B cell (primary cell): ENCODE measurements at regions not wholly inside any gene's neighbourhood (a gene's known extent, or its start where the extent isn't known, plus 50 kb on each side); places are given as distances from the start of the nearest gene placed in this dataset.

Experiments used
- ATAC-seq: fragments of 200-7000 bp; cut with Tn5 transposase; one replicate; pipeline ENCODE4 v1.10.0; 2021; ENCODE audit warnings: low read depth, mild to moderate bottlenecking, moderate number of reproducible peaks, moderate library complexity
- CTCF ChIA-PET: fragments of 350-600 bp; sonication (Branson Sonifier 250); formaldehyde crosslinking; loops from one replicate; lab custom pipeline; 2021; ENCODE audit warnings: antibody characterized with exemption, inconsistent platforms; lab: Charles Lee
- POLR2A ChIA-PET: fragments of 350-600 bp; sonication (Branson Sonifier 250); formaldehyde crosslinking; loops from one replicate; lab custom pipeline; 2021; ENCODE audit warnings: antibody characterized with exemption; lab: Charles Lee
- DNase-seq: peaks from one replicate; pipeline ENCODE4 v3.0.0; 2013
- H2AFZ ChIP-seq: 2 replicates; pipeline ENCODE4 v1.6.1; 2012; ENCODE audit warnings: mild to moderate bottlenecking, low read depth, low read length; ENCODE audit not compliant: insufficient read depth, poor library complexity, severe bottlenecking
- H3K27ac ChIP-seq, 2 donors: 1 replicate in 1 of 2; 2 replicates in 1 of 2; pipeline ENCODE4 v1.5.1; 2012 to 2013; ENCODE audit warnings: low read length in 2 of 2, mild to moderate bottlenecking in 2 of 2, moderate library complexity in 1 of 2
- H3K27me3 ChIP-seq, 4 experiments: fragments of 200-600 bp in 1 of 4; sonication (generic) in 1 of 4; replicated peaks in 1 of 4; 1 replicate in 2 of 4; 2 replicates in 2 of 4; pipeline versions ENCODE4 v1.6.1 to v1.7.0; 2013 to 2016; ENCODE audit warnings: low read length in 3 of 4, mild to moderate bottlenecking in 2 of 4, mixed read lengths in 1 of 4, moderate library complexity in 1 of 4; ENCODE audit not compliant: insufficient read depth in 4 of 4, control insufficient read depth in 3 of 4; ENCODE audit errors: control extremely low read depth in 1 of 4
- H3K36me3 ChIP-seq, 2 experiments: replicated peaks in 1 of 2; 1 replicate in 1 of 2; 2 replicates in 1 of 2; pipeline versions ENCODE4 v1.6.1 to v1.7.1; 2013; ENCODE audit warnings: low read length in 1 of 2; ENCODE audit not compliant: insufficient read depth in 2 of 2, control insufficient read depth in 1 of 2; ENCODE audit errors: control extremely low read depth in 1 of 2, extremely low read depth in 1 of 2
- H3K4me1 ChIP-seq, 2 donors: fragments of 200-600 bp in 1 of 2; sonication (generic) in 1 of 2; 1 replicate in 1 of 2; 2 replicates in 1 of 2; pipeline versions ENCODE4 v1.5.1 to v1.6.1; 2013 to 2017; ENCODE audit warnings: low read length in 2 of 2; ENCODE audit not compliant: control insufficient read depth in 2 of 2, insufficient read depth in 2 of 2
- H3K4me2 ChIP-seq: replicated peaks from 2 replicates; pipeline ENCODE3; 2012; ENCODE audit warnings: mild to moderate bottlenecking, low read depth, low read length; ENCODE audit not compliant: poor library complexity, severe bottlenecking
- H3K4me3 ChIP-seq, 5 experiments: fragments of 200-600 bp in 1 of 5; sonication (generic) in 1 of 5; 1 replicate in 3 of 5; 2 replicates in 2 of 5; pipeline versions ENCODE4 v1.5.1 to v1.7.0; 2011 to 2016; ENCODE audit warnings: low read length in 4 of 5, mild to moderate bottlenecking in 4 of 5, low read depth in 2 of 5, control low read depth in 1 of 5, moderate library complexity in 1 of 5; ENCODE audit not compliant: insufficient read depth in 1 of 5; ENCODE audit errors: control extremely low read depth in 1 of 5, extremely low read depth in 1 of 5
- H3K79me2 ChIP-seq: fragments of 200-600 bp; sonication (generic); one replicate; pipeline ENCODE4 v1.6.0; 2016; ENCODE audit warnings: low read length; ENCODE audit not compliant: control insufficient read depth, insufficient read depth
- H3K9ac ChIP-seq: fragments of 200-600 bp; sonication (generic); 2 replicates; pipeline ENCODE4 v1.6.1; 2017; ENCODE audit warnings: mild to moderate bottlenecking, low read length, moderate library complexity
- H3K9me3 ChIP-seq, 3 donors: one replicate each; pipeline versions ENCODE4 v1.6.1 to v1.7.1; 2013; ENCODE audit warnings: low read length in 2 of 3; ENCODE audit not compliant: control insufficient read depth in 2 of 3, insufficient read depth in 1 of 3; ENCODE audit errors: control extremely low read depth in 1 of 3
- H4K20me1 ChIP-seq: 2 replicates; pipeline ENCODE4 v1.6.0; 2012; ENCODE audit warnings: mild to moderate bottlenecking, low read length; ENCODE audit not compliant: insufficient read depth, control insufficient read depth, poor library complexity, severe bottlenecking
- H3K27ac Mint-ChIP-seq: one replicate; pipeline ENCODE4 v1.8.0; 2021; ENCODE audit warnings: mixed read lengths
- H3K27me3 Mint-ChIP-seq: one replicate; pipeline ENCODE4 v1.8.0; 2021; ENCODE audit warnings: mixed read lengths
- H3K4me1 Mint-ChIP-seq: one replicate; pipeline ENCODE4 v1.8.0; 2021; ENCODE audit warnings: mixed read lengths
- H3K4me3 Mint-ChIP-seq: one replicate; pipeline ENCODE4 v1.8.0; 2021; ENCODE audit warnings: mixed read lengths
- H3K9me3 Mint-ChIP-seq: one replicate; pipeline ENCODE4 v1.8.0; 2022; ENCODE audit warnings: mixed read lengths; ENCODE audit not compliant: insufficient read depth
- EZH2 ChIP-seq: IDR thresholded peaks from 2 replicates; pipeline ENCODE4 v1.6.1; 2012; ENCODE audit warnings: borderline replicate concordance, low read depth, mild to moderate bottlenecking, moderate library complexity, low read length; ENCODE audit not compliant: insufficient read depth, poor library complexity, severe bottlenecking
- WGBS: methylation state at CpG from one replicate; pipeline ENCODE4 v1.1.5; 2013; ENCODE audit warnings: missing lambda C conversion rate; ENCODE audit not compliant: insufficient coverage; 5-methylcytosine and 5-hydroxymethylcytosine counted together
- intact Hi-C: fragments of 100-400 bp; cut with micrococcal nuclease; formaldehyde crosslinking; loops from one replicate; pipeline ENCODE4 v1.10.0; 2022
- TF ChIP-seq, protein P1 (sequence below): fragments of 200-600 bp; IDR thresholded peaks from one replicate; pipeline ENCODE4 v1.8.0; 2022; ENCODE audit warnings: antibody characterized with exemption, mild to moderate bottlenecking

DNA sequence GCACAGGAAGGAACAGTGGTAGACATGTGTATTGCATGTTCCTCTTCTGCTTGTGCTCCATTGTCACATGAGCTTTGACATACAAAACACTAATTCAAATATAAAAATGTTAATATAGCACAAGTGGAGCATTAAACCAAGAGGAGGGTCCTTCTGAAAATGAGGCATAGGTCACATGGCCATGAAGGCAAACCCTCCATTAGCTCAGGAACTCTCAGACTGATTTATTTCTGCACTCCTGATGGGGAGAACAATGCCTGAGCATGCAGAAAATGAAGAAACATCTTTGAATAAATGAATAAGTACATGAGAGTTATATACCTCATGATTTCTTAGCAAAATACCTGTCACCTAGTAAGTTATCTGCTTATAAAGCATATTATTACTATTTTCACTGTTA lies 769.2 kb upstream of the EPHA5 start:
- TF ChIP-seq, protein P1, sequence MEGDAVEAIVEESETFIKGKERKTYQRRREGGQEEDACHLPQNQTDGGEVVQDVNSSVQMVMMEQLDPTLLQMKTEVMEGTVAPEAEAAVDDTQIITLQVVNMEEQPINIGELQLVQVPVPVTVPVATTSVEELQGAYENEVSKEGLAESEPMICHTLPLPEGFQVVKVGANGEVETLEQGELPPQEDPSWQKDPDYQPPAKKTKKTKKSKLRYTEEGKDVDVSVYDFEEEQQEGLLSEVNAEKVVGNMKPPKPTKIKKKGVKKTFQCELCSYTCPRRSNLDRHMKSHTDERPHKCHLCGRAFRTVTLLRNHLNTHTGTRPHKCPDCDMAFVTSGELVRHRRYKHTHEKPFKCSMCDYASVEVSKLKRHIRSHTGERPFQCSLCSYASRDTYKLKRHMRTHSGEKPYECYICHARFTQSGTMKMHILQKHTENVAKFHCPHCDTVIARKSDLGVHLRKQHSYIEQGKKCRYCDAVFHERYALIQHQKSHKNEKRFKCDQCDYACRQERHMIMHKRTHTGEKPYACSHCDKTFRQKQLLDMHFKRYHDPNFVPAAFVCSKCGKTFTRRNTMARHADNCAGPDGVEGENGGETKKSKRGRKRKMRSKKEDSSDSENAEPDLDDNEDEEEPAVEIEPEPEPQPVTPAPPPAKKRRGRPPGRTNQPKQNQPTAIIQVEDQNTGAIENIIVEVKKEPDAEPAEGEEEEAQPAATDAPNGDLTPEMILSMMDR, result no peak
- TF ChIP-seq EZH2, result no peak
- Histone ChIP-seq H3K4me2 (no peak overlapping the region), H2AFZ (no peak overlapping the region), H3K27ac (no peak overlapping the region), H3K79me2 (no peaks in the 10 kb centered on the region), H3K9ac (no peak overlapping the region), H3K4me3 (no peak overlapping the region), H3K27me3 (no peaks in the 10 kb centered on the region), H4K20me1 (no peaks in the 10 kb centered on the region), H3K4me1 (no peaks in the 10 kb centered on the region), H3K36me3 (no peaks in the 10 kb centered on the region), H3K9me3 (no peaks in the 10 kb centered on the region)
- H3K4me1 Mint-ChIP-seq, result no peaks in the 10 kb centered on the region
- H3K27me3 Mint-ChIP-seq, result no peaks in the 10 kb centered on the region
- H3K4me3 Mint-ChIP-seq, result no peak overlapping the region
- no peak for ATAC-seq
- no peak for DNase-seq
- H3K9me3 Mint-ChIP-seq, result peaks cover 5% of the 10 kb centered on the region
- ChIA-PET CTCF (no interaction called here), POLR2A (no interaction called here)
- no peak overlapping the region for H3K27ac Mint-ChIP-seq
- intact Hi-C loops, result no loop called here

GRCh38 chr4:66433706-66434105 lies 763.4 kb upstream of the EPHA5 start:
- H3K27me3 Mint-ChIP-seq, result no peaks in the 10 kb centered on the region
- peaks cover 0 to 6% (median 0%) of the 10 kb centered on the region in 3 donors for H3K9me3 ChIP-seq

More at GRCh38 chr4:66433706-66434105, 763.4 kb upstream of the EPHA5 start:
- no peak overlapping the region for H3K27ac Mint-ChIP-seq
- no peak for TF ChIP-seq EZH2
- TF ChIP-seq, protein P1, result no peak
- H3K79me2 ChIP-seq, result no peaks in the 10 kb centered on the region
- no peak overlapping the region for H3K9ac ChIP-seq
- no peaks in the 10 kb centered on the region for H4K20me1 ChIP-seq
- no peak overlapping the region for H3K4me3 Mint-ChIP-seq
- H3K27ac ChIP-seq, result no peak overlapping the region
- ChIA-PET CTCF (no interaction called here), POLR2A (no interaction called here)
- ATAC-seq (no peak), DNase-seq (no peak)
- H2AFZ ChIP-seq, result no peak overlapping the region
- peaks cover 6% of the 10 kb centered on the region for H3K9me3 Mint-ChIP-seq
- WGBS, result 92% methylated on average over 4 of the region's 4 CpGs
- H3K4me1 Mint-ChIP-seq, result no peaks in the 10 kb centered on the region
- intact Hi-C loops, result no loop called here
- H3K4me1 ChIP-seq, result no peaks in the 10 kb centered on the region
- no peak overlapping the region for H3K4me3 ChIP-seq
- H3K36me3 ChIP-seq, result no peaks in the 10 kb centered on the region
- H3K4me2 ChIP-seq, result no peak overlapping the region
- no peaks in the 10 kb centered on the region for H3K27me3 ChIP-seq
